GM18861 (cell line): ENCODE measurements at regions not wholly inside any gene's neighbourhood (a gene's known extent, or its start where the extent isn't known, plus 50 kb on each side); places are given as distances from the start of the nearest gene placed in this dataset.

Experiments used
- ATAC-seq: cut with Tn5 transposase; IDR thresholded peaks from one replicate; pipeline ENCODE4 v1.9.1; 2021; ENCODE audit not compliant: unreplicated experiment

DNA sequence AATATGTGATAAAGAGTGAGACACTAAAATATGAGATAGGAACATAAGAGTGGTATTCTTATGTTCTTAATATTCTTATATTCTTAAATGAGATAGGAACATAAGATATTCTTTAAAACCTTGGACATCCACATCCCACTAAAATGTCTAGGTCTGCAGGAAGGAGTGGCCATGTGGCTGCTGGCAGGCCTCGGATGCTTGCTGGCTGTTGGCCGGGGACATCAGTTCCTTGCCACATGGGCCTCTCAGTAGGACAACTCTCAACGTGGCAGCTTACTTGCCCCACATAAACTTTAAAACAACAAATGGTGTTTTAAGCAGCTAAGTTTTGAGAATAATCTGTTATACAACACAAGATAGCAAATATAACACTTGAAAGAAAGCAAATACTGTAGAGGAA is 240.1 kb downstream of the CASP12 start:
- no peak for ATAC-seq

DNA sequence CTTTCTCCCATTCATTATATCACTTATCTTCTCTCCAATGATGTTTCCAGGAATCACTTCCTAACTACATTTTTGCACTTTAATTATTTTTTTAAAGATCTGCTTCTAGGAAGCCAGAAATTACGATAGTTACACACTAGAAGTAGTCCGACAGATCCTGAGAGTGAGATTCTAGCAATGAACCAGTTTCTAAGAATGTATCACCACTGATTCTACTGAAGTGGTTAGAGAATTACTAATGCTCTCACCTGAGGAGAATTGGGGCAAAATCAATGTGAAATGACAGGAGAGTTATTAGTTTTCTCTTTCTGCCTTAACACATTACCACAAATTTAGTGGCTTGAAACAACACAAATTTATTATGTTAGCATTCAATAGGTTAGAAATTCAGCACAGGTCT is 241.2 kb downstream of the CASP12 start:
- no peak for ATAC-seq

GRCh38 chr11:104655066-104655465 is 243.2 kb downstream of the CASP12 start:
- no peak for ATAC-seq

GRCh38 chr11:104654181-104654813 is 244.0 kb downstream of the CASP12 start:
- no peak for ATAC-seq

DNA sequence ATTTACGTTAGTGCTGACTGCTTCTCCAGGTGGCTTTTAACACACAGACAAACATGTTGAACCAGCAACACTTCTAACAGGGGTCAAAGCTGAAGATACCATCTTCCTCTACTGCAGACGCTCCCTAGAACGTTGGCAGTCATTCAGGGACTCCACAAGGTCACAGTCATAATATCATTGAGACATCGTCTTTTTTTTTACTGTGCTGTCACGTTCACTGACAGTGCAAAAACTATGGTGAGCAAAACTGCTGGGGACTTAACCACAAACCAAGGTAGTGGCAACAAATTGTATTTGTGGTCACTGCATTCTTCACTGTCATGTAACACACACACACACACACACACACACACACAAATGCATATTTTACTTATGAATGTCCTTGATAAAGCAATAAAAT is 244.9 kb downstream of the CASP12 start:
- no peak for ATAC-seq

DNA sequence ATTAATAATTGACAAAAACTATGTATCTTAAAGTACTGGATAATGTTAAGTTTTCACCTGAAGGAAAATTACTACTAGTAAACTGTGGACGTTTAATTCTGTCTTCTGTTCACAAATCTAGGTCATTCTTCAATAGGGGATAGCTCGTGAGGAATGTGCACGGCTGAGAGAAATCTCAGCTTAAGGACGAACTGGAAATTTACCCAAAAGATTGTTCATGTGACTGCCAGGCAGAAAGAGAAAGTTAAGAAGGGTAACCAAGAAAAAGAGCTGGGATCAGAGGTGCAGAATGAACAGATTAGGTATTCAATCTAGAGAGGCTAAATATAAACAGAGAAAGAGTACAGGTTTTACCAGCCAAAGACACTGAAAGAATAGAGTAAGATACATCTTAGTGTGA is 245.3 kb downstream of the CASP12 start:
- no peak for ATAC-seq

DNA sequence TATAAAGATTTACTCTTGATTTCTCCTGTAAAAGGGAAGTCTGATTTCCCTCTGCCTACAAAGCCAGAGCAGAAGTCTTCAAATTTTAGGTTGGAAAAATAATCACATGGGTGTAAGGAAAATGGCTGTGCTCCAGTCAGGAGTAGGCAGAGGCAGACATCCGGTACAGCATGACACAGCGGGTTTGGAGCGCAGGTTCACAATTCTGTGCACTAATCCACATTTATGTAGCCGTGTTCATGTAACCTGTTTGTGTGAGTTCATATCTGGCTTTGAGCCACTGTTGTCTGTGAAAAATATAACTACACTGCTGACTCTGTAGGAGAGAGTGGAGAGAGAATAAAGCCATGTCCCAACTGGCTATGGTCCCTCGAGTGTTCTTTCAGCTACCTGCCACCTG is 248.0 kb downstream of the CASP12 start:
- no peak for ATAC-seq

DNA sequence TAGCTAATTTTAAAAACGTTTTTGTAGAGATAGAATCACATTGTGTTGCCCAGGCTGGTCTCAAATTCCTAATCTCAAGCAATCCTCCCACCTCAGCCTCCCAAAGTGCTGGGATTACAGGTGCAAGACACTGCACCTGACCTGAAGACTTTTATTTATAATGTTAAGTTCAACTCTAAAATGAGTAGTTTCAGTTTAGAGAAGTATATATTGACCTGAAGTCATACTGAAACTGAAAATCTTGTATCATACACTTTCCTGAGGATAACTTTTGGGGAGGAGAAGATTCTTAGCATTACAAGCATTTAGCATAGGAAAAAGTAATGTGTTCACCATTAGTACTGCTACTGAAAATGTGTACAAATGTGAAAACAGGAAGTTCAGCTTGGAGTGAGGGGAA is 249.3 kb downstream of the CASP12 start:
- ATAC-seq = no peak

- no peak for ATAC-seq
Measured at GRCh38 chr11:104645261-104646222, 252.7 kb downstream of the CASP12 start.

- no peak for ATAC-seq
Measured at GRCh38 chr11:104637662-104638170, 260.5 kb downstream of the CASP12 start.

DNA sequence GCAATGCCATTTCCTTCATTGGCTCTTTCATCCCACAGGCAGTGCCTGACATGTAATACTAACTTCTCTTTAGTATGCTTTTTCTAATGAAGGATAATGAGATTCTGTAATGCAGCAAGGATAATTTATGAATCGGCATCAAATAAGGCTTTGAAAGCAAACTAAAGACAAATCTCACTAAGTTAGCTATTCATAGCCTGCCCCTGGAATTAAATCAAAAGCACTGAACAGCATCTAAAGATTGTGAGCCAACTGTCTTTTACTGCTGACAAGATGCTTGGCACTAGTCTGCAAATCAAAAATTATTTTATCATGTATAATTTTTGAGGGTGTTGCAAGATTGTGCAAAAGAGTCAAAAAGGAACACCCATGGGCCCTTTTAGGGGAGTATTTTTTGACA is 265.0 kb downstream of the CASP12 start:
- ATAC-seq = no peak

DNA sequence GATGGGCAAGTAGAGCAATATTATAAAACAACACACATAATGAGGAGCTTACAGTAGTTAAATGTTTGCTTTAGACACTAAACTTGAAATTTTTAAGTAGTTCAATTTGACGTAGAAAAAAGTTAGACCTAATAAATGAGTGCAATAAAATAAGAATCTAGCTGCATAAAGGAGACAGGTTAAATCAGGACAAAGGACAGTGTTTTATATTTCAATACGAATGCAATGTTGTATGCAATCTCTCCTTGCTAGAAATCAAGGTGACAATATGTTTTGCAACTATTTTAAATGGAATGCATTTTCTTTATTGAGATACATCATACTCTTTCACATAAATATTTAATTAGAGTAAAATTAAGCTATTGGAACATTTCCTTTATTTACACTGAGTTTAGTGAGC is 267.9 kb downstream of the CASP12 start:
- ATAC-seq = no peak

- ATAC-seq = no peak
Measured at GRCh38 chr11:104625246-104625645, 273.0 kb downstream of the CASP12 start.

GRCh38 chr11:104624021-104624420 is 274.2 kb downstream of the CASP12 start:
- no peak for ATAC-seq

GRCh38 chr11:104623518-104623917 is 274.7 kb downstream of the CASP12 start:
- no peak for ATAC-seq

DNA sequence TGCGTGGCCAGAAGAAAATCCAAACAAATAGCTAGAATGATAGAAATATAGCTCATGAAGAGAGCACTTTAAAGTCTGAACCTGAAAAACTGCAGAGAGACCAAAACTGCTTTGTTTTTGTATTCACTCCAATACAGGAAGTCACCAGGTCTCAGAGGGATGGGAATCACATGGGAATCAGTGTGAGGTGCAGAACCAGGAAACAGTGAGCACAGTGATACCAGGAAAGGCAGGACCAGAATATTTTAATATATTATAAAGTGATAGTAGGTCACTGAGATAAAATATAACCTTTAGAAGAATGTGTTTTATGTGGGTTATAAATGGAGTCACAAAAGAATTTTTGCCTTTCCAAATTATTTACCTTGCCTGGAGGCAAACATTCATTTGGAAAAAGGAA is 277.3 kb downstream of the CASP12 start:
- ATAC-seq = no peak

GRCh38 chr11:104619751-104620150 is 278.5 kb downstream of the CASP12 start:
- ATAC-seq = no peak

- no peak for ATAC-seq
Measured at GRCh38 chr11:104618954-104619353, 279.3 kb downstream of the CASP12 start.

- no peak for ATAC-seq
Measured at GRCh38 chr11:104614961-104615360, 283.3 kb downstream of the CASP12 start.

- no peak for ATAC-seq
Measured at GRCh38 chr11:104614117-104614680, 284.1 kb downstream of the CASP12 start.

DNA sequence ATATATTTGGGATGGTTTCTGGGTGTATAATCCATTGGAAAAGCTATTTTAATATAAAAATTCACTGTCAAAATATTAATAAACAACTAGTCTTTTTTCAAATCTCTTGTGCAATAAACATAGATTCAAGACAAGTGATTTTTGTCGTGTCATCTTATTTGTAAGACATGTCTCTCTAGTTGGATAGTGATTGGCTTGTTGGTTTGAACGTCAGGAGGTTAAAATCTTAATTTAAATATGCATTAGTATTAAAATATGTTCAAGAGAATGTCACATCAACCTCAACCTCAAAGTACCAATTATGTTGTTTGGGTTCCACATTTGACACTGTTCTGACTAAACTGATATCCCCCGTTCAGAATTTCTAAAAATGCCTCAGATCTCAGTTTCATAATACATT is 287.6 kb downstream of the CASP12 start:
- ATAC-seq = no peak
